ENCODE measurements at regions not wholly inside any gene's neighbourhood (a gene's known extent, or its start where the extent isn't known, plus 50 kb on each side); places are given as distances from the start of the nearest gene placed in this dataset.

DNA sequence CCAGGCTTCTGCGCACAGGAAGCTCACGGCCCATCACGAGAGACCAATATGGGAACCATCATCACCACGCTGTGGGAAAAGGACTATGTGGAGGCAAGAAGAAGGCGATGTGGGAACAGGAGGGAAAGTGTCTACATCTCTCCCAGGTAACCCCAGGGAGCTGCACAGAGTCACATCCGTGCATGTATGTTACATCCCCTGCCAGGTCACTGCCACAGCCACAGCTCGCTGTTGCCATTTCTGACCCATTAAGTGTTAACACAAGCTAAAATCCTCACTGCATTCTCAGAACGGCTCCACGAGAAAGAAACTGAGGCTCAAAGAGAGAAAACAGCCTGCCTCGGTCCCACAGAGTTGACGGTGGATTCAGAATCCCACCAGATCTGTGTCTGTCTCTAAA, 319.1 kb downstream of the FOXL1 start:
- TF ChIP-seq, protein P1, sequence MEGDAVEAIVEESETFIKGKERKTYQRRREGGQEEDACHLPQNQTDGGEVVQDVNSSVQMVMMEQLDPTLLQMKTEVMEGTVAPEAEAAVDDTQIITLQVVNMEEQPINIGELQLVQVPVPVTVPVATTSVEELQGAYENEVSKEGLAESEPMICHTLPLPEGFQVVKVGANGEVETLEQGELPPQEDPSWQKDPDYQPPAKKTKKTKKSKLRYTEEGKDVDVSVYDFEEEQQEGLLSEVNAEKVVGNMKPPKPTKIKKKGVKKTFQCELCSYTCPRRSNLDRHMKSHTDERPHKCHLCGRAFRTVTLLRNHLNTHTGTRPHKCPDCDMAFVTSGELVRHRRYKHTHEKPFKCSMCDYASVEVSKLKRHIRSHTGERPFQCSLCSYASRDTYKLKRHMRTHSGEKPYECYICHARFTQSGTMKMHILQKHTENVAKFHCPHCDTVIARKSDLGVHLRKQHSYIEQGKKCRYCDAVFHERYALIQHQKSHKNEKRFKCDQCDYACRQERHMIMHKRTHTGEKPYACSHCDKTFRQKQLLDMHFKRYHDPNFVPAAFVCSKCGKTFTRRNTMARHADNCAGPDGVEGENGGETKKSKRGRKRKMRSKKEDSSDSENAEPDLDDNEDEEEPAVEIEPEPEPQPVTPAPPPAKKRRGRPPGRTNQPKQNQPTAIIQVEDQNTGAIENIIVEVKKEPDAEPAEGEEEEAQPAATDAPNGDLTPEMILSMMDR (IDR thresholded peaks at IDR 0.05; ENCODE audit: low read depth, low read length), result no peak
- TF ChIP-seq EZH2phosphoT487 (IDR thresholded peaks at IDR 0.05; ENCODE audit: low read depth), result no peak
